ENCODE measurements at regions not wholly inside any gene's neighbourhood (a gene's known extent, or its start where the extent isn't known, plus 50 kb on each side); places are given as distances from the start of the nearest gene placed in this dataset.

DNA sequence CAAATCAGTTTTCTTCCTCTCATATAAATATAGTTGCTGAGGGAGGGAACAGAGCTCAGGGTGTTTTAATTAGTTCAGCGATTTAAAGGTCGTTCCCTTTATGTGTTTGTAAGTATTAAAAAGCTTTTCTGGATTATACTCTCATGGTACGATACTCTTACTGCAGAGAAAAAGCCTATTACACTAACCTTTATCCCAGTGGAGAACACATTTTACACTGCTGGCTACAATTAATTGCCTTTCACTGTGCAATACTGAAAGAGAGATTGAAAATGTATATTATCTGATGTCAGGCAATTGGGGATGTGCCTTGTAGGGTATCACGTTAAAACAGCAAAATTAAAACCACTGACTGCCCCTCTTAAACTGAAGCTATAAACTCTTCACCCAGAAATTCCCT lies 526.9 kb upstream of the SGCG start:
- CTCF ChIA-PET, result no interaction called here
- no CpG with 5 or more reads among the region's 4 CpGs for WGBS, 2 experiments (ENCODE audit: extremely low coverage in 2 of 2, insufficient read length in 1 of 2)
- no peak overlapping the region for H2BK120ac ChIP-seq (ENCODE audit: low read depth, low read length)

More for the DNA sequence above, 526.9 kb upstream of the SGCG start:
- Histone ChIP-seq H3K18ac (ENCODE audit: low read depth, low read length) (no peak overlapping the region), H3K4ac (ENCODE audit: low read depth, low read length) (no peak overlapping the region), H2BK5ac (ENCODE audit: low read depth, low read length, poor library complexity, severe bottlenecking) (no peak overlapping the region), H3K14ac (replicated peaks; ENCODE audit: low read depth, low read length) (no peak overlapping the region), H3K9me3 (ENCODE audit: control insufficient read depth, insufficient read depth, low read length) (no peaks in the 10 kb centered on the region), H4K91ac (ENCODE audit: insufficient read depth, low read depth, low read length) (no peak overlapping the region), H3K36me3 (ENCODE audit: control insufficient read depth, insufficient read depth, low read length) (no peaks in the 10 kb centered on the region), H3K27me3 (ENCODE audit: control insufficient read depth, insufficient read depth, low read length) (no peaks in the 10 kb centered on the region), H3K9ac (ENCODE audit: low read depth, low read length) (no peak overlapping the region), H4K20me1 (ENCODE audit: insufficient read depth, low read length) (no peaks in the 10 kb centered on the region), H2AK9ac (replicated peaks; ENCODE audit: low read depth, low read length, poor library complexity) (no peak overlapping the region), H3K4me3 (ENCODE audit: insufficient read depth, low read depth, low read length) (no peak overlapping the region), H4K8ac (ENCODE audit: low read depth in 2 of 2, low read length in 2 of 2) (no peak overlapping the region), H3K27ac (ENCODE audit: insufficient read depth, low read length) (no peak overlapping the region), H4K5ac (ENCODE audit: low read depth, low read length) (no peak overlapping the region), H3K23ac (ENCODE audit: low read depth, low read length) (no peak overlapping the region), H3K4me2 (ENCODE audit: low read depth, low read length) (no peak overlapping the region), H2BK15ac (ENCODE audit: low read depth, low read length) (no peak overlapping the region), H3K9me1 (ENCODE audit: insufficient read depth, low read length) (no peaks in the 10 kb centered on the region), H2AK5ac (ENCODE audit: low read depth, low read length) (no peak overlapping the region), H2AFZ (replicated peaks; ENCODE audit: low read length, poor library complexity) (no peak overlapping the region), H3K56ac (ENCODE audit: extremely low read depth, insufficient read depth, low read length) (no peak overlapping the region), H3K4me1 (ENCODE audit: control insufficient read depth, insufficient read depth, low read length) (no peaks in the 10 kb centered on the region), H2BK20ac (ENCODE audit: low read depth, low read length) (no peak overlapping the region), H3K79me1 (ENCODE audit: low read depth in 1 of 2, low read length in 2 of 2) (no peaks in the 10 kb centered on the region)
- intact Hi-C loops (cut with micrococcal nuclease) (no loop called here), dilution Hi-C loops (cut with HindIII; ENCODE audit: low sequenced_read_pairs, unreplicated experiment) (no loop called here), in situ Hi-C loops (cut with MboI; ENCODE audit: low sequenced_read_pairs) (no loop called here)
- TF ChIP-seq RAD21 (IDR thresholded peaks at IDR 0.05; ENCODE audit: low read length) (no peak), CEBPB (IDR thresholded peaks at IDR 0.05; ENCODE audit: low read depth, low read length) (no peak), BHLHE40 (IDR thresholded peaks at IDR 0.05; ENCODE audit: low read depth, low read length) (no peak), POLR2A (IDR thresholded peaks at IDR 0.05; ENCODE audit: low read depth, low read length) (no peak)
- POLR2A ChIA-PET (ENCODE audit: unreplicated experiment), result no interaction called here
- BruUV-seq (replicated peaks), result no TSS peak
- ATAC-seq (ENCODE audit: low read depth) (no peak), DNase-seq (no peak)
